ENCODE measurements at regions not wholly inside any gene's neighbourhood (a gene's known extent, or its start where the extent isn't known, plus 50 kb on each side); places are given as distances from the start of the nearest gene placed in this dataset.

- Histone ChIP-seq H3K9me3 (no peaks in the 10 kb centered on the region), H4K20me1 (no peaks in the 10 kb centered on the region), H3K36me3 (no peaks in the 10 kb centered on the region), H3K4me3 (no peak overlapping the region), H3K4me2 (no peak overlapping the region), H3K9ac (no peak overlapping the region), H3K4me1 (no peaks in the 10 kb centered on the region), H3K27me3 (no peaks in the 10 kb centered on the region), H3K27ac (no peak overlapping the region)
- TF ChIP-seq Cebpa-rat (IDR thresholded peaks at IDR 0.05) = no peak
These were observed 181.8 kb downstream of the TENT5A start for GRCh38 chr6:81570681-81571080.

GRCh38 chr6:81568973-81569372 lies 183.5 kb downstream of the TENT5A start:
- Histone ChIP-seq H3K27me3 (no peaks in the 10 kb centered on the region), H3K4me2 (no peak overlapping the region), H3K9me3 (no peaks in the 10 kb centered on the region), H4K20me1 (no peaks in the 10 kb centered on the region), H3K27ac (no peak overlapping the region), H3K9ac (no peak overlapping the region), H3K36me3 (no peaks in the 10 kb centered on the region), H3K4me3 (no peak overlapping the region), H3K4me1 (no peaks in the 10 kb centered on the region)
- TF ChIP-seq Cebpa-rat (IDR thresholded peaks at IDR 0.05) = no peak

- no peaks in the 10 kb centered on the region for H3K9me3 ChIP-seq
- no peak overlapping the region for H3K4me2 ChIP-seq
- no peaks in the 10 kb centered on the region for H4K20me1 ChIP-seq
- H3K4me3 ChIP-seq = no peak overlapping the region
- H3K27ac ChIP-seq = no peak overlapping the region
- TF ChIP-seq Cebpa-rat (IDR thresholded peaks at IDR 0.05) = no peak
- H3K27me3 ChIP-seq = no peaks in the 10 kb centered on the region
- H3K36me3 ChIP-seq = no peaks in the 10 kb centered on the region
- no peak overlapping the region for H3K9ac ChIP-seq
- no peaks in the 10 kb centered on the region for H3K4me1 ChIP-seq
These were observed 187.4 kb downstream of the TENT5A start for GRCh38 chr6:81565071-81565470.

- no peaks in the 10 kb centered on the region for H4K20me1 ChIP-seq
- H3K4me1 ChIP-seq = no peaks in the 10 kb centered on the region
- no peaks in the 10 kb centered on the region for H3K27me3 ChIP-seq
- H3K4me2 ChIP-seq = no peak overlapping the region
- H3K4me3 ChIP-seq = no peak overlapping the region
- TF ChIP-seq Cebpa-rat (IDR thresholded peaks at IDR 0.05) = no peak
- no peaks in the 10 kb centered on the region for H3K36me3 ChIP-seq
- H3K27ac ChIP-seq = no peak overlapping the region
- no peaks in the 10 kb centered on the region for H3K9me3 ChIP-seq
- H3K9ac ChIP-seq = no peak overlapping the region
These were observed 187.9 kb downstream of the TENT5A start for GRCh38 chr6:81564470-81565068.

GRCh38 chr6:81562169-81562568 lies 190.3 kb downstream of the TENT5A start:
- H3K4me2 ChIP-seq = no peak overlapping the region
- no peaks in the 10 kb centered on the region for H3K9me3 ChIP-seq
- H3K36me3 ChIP-seq = no peaks in the 10 kb centered on the region
- H3K9ac ChIP-seq = no peak overlapping the region
- no peak overlapping the region for H3K4me3 ChIP-seq
- no peaks in the 10 kb centered on the region for H3K27me3 ChIP-seq
- H3K4me1 ChIP-seq = no peaks in the 10 kb centered on the region
- no peak overlapping the region for H3K27ac ChIP-seq
- TF ChIP-seq Cebpa-rat (IDR thresholded peaks at IDR 0.05) = no peak
- no peaks in the 10 kb centered on the region for H4K20me1 ChIP-seq

- Histone ChIP-seq H4K20me1 (no peaks in the 10 kb centered on the region), H3K27ac (no peak overlapping the region), H3K27me3 (no peaks in the 10 kb centered on the region), H3K4me3 (no peak overlapping the region), H3K4me2 (no peak overlapping the region), H3K36me3 (no peaks in the 10 kb centered on the region), H3K9me3 (no peaks in the 10 kb centered on the region), H3K4me1 (no peaks in the 10 kb centered on the region), H3K9ac (no peak overlapping the region)
- no peak for TF ChIP-seq Cebpa-rat (IDR thresholded peaks at IDR 0.05)
These were observed 190.8 kb downstream of the TENT5A start for GRCh38 chr6:81561731-81562130.

GRCh38 chr6:81561071-81561564 lies 191.4 kb downstream of the TENT5A start:
- no peaks in the 10 kb centered on the region for H4K20me1 ChIP-seq
- H3K36me3 ChIP-seq = no peaks in the 10 kb centered on the region
- TF ChIP-seq Cebpa-rat (IDR thresholded peaks at IDR 0.05) = no peak
- no peaks in the 10 kb centered on the region for H3K9me3 ChIP-seq
- H3K27ac ChIP-seq = no peak overlapping the region
- H3K9ac ChIP-seq = no peak overlapping the region
- no peaks in the 10 kb centered on the region for H3K4me1 ChIP-seq
- no peak overlapping the region for H3K4me2 ChIP-seq
- no peak overlapping the region for H3K4me3 ChIP-seq
- no peaks in the 10 kb centered on the region for H3K27me3 ChIP-seq

- Histone ChIP-seq H3K4me1 (no peaks in the 10 kb centered on the region), H3K27me3 (no peaks in the 10 kb centered on the region), H3K27ac (no peak overlapping the region), H3K4me3 (no peak overlapping the region), H4K20me1 (no peaks in the 10 kb centered on the region), H3K36me3 (no peaks in the 10 kb centered on the region), H3K4me2 (no peak overlapping the region), H3K9ac (no peak overlapping the region), H3K9me3 (no peaks in the 10 kb centered on the region)
- no peak for TF ChIP-seq Cebpa-rat (IDR thresholded peaks at IDR 0.05)
These were observed 194.7 kb downstream of the TENT5A start for GRCh38 chr6:81557811-81558210.

GRCh38 chr6:81556551-81556950 lies 195.9 kb downstream of the TENT5A start:
- TF ChIP-seq Cebpa-rat (IDR thresholded peaks at IDR 0.05) = no peak
- no peaks in the 10 kb centered on the region for H3K4me1 ChIP-seq
- H4K20me1 ChIP-seq = no peaks in the 10 kb centered on the region
- no peaks in the 10 kb centered on the region for H3K9me3 ChIP-seq
- H3K27me3 ChIP-seq = no peaks in the 10 kb centered on the region
- H3K4me3 ChIP-seq = no peak overlapping the region
- H3K9ac ChIP-seq = no peak overlapping the region
- H3K4me2 ChIP-seq = no peak overlapping the region
- no peaks in the 10 kb centered on the region for H3K36me3 ChIP-seq
- no peak overlapping the region for H3K27ac ChIP-seq

- no peaks in the 10 kb centered on the region for H3K27me3 ChIP-seq
- H3K36me3 ChIP-seq = no peaks in the 10 kb centered on the region
- H3K4me3 ChIP-seq = no peak overlapping the region
- no peak overlapping the region for H3K9ac ChIP-seq
- H3K4me2 ChIP-seq = no peak overlapping the region
- H3K9me3 ChIP-seq = no peaks in the 10 kb centered on the region
- H3K4me1 ChIP-seq = no peaks in the 10 kb centered on the region
- no peak overlapping the region for H3K27ac ChIP-seq
- TF ChIP-seq Cebpa-rat (IDR thresholded peaks at IDR 0.05) = no peak
- no peaks in the 10 kb centered on the region for H4K20me1 ChIP-seq
These were observed 199.3 kb downstream of the TENT5A start for GRCh38 chr6:81553216-81553615.

- no peaks in the 10 kb centered on the region for H4K20me1 ChIP-seq
- H3K27me3 ChIP-seq = no peaks in the 10 kb centered on the region
- no peak overlapping the region for H3K9ac ChIP-seq
- H3K4me3 ChIP-seq = no peak overlapping the region
- H3K4me1 ChIP-seq = no peaks in the 10 kb centered on the region
- H3K4me2 ChIP-seq = no peak overlapping the region
- no peaks in the 10 kb centered on the region for H3K9me3 ChIP-seq
- no peak for TF ChIP-seq Cebpa-rat (IDR thresholded peaks at IDR 0.05)
- no peaks in the 10 kb centered on the region for H3K36me3 ChIP-seq
- no peak overlapping the region for H3K27ac ChIP-seq
These were observed 199.8 kb downstream of the TENT5A start for GRCh38 chr6:81552644-81553043.
